Body of pancreas (tissue), 4 donors: ENCODE measurements at regions not wholly inside any gene's neighbourhood (a gene's known extent, or its start where the extent isn't known, plus 50 kb on each side); places are given as distances from the start of the nearest gene placed in this dataset.

Source experiments
- ATAC-seq: fragments of 150-250 bp; one replicate; pipeline ENCODE4 v1.9.1; 2016
- DNase-seq, 4 donors: peaks; one replicate each; pipeline ENCODE4 v3.0.0-alpha.2; 2019
- H3K27ac ChIP-seq, 4 donors: fragments of 200-600 bp; sonication (generic); 1 replicate in 3 of 4; 2 replicates in 1 of 4; pipeline versions ENCODE4 v1.5.1 to v1.6.1; 2016 to 2019; ENCODE audit warnings: mild to moderate bottlenecking in 1 of 4, mixed read lengths in 1 of 4, moderate library complexity in 1 of 4
- H3K27me3 ChIP-seq, 2 donors: fragments of 200-600 bp; sonication (generic); one replicate each; pipeline ENCODE4 v1.6.0; 2016; ENCODE audit warnings: mild to moderate bottlenecking in 1 of 2
- H3K36me3 ChIP-seq, 2 donors: fragments of 200-600 bp; sonication (generic); replicated peaks in 1 of 2; 2 replicates each; pipeline ENCODE4 v1.5.1; 2016; ENCODE audit warnings: low read depth in 2 of 2; ENCODE audit not compliant: insufficient read depth in 1 of 2
- H3K4me1 ChIP-seq: fragments of 200-600 bp; sonication (generic); one replicate; pipeline ENCODE4 v1.6.0; 2016
- H3K4me3 ChIP-seq, 2 donors: fragments of 200-600 bp; sonication (generic); 1 replicate in 1 of 2; 2 replicates in 1 of 2; pipeline ENCODE4 v1.5.1; 2016 to 2019
- H3K9me3 ChIP-seq, 3 donors: fragments of 200-600 bp; sonication (generic); 1 replicate in 2 of 3; 2 replicates in 1 of 3; pipeline ENCODE4 v1.5.1; 2016
- POLR2A ChIP-seq, 3 donors: fragments of 450-650 bp; IDR thresholded peaks; one replicate each; pipeline ENCODE4 v1.6.1; 2016; ENCODE audit warnings: antibody characterized with exemption in 3 of 3, mild to moderate bottlenecking in 2 of 3
- WGBS, 2 donors: methylation state at CpG; one replicate each; pipeline ENCODE4 v1.1.5; 2017; 5-methylcytosine and 5-hydroxymethylcytosine counted together
- intact Hi-C: fragments of 100-400 bp; cut with DNase I; formaldehyde crosslinking; loops from one replicate; pipeline ENCODE4 v1.15.1; 2023
- TF ChIP-seq, protein P1 (sequence below), 7 experiments: fragments of 450-650 bp in 4 of 7; fragments of 200-600 bp in 3 of 7; sonication (generic) in 3 of 7; IDR thresholded peaks; one replicate each; pipeline ENCODE4 v1.5.1; 2016 to 2019; ENCODE audit warnings: antibody characterized with exemption in 7 of 7

- no peaks in the 10 kb centered on the region for H3K36me3 ChIP-seq
- no peaks in the 10 kb centered on the region for H3K9me3 ChIP-seq
- H3K27ac ChIP-seq, result no peak overlapping the region
- H3K4me1 ChIP-seq, result no peaks in the 10 kb centered on the region
- intact Hi-C loops, result no loop called here
- ATAC-seq, result no peak
- 68 to 74% methylated on average over 8 of the region's 8 CpGs for WGBS, 2 donors
- DNase-seq, result no peak
- no peak overlapping the region for H3K4me3 ChIP-seq
- no peaks in the 10 kb centered on the region for H3K27me3 ChIP-seq
- TF ChIP-seq POLR2A (IDR thresholded peaks at IDR 0.05), result no peak
- TF ChIP-seq, protein P1, sequence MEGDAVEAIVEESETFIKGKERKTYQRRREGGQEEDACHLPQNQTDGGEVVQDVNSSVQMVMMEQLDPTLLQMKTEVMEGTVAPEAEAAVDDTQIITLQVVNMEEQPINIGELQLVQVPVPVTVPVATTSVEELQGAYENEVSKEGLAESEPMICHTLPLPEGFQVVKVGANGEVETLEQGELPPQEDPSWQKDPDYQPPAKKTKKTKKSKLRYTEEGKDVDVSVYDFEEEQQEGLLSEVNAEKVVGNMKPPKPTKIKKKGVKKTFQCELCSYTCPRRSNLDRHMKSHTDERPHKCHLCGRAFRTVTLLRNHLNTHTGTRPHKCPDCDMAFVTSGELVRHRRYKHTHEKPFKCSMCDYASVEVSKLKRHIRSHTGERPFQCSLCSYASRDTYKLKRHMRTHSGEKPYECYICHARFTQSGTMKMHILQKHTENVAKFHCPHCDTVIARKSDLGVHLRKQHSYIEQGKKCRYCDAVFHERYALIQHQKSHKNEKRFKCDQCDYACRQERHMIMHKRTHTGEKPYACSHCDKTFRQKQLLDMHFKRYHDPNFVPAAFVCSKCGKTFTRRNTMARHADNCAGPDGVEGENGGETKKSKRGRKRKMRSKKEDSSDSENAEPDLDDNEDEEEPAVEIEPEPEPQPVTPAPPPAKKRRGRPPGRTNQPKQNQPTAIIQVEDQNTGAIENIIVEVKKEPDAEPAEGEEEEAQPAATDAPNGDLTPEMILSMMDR (IDR thresholded peaks at IDR 0.05), result no peak
Measured at GRCh38 chr3:72636969-72637597, 211.2 kb downstream of the SHQ1 start.

- Histone ChIP-seq H3K4me3 (no peak overlapping the region), H3K4me1 (no peaks in the 10 kb centered on the region), H3K27ac (no peak overlapping the region), H3K9me3 (no peaks in the 10 kb centered on the region), H3K27me3 (no peaks in the 10 kb centered on the region), H3K36me3 (no peaks in the 10 kb centered on the region)
- TF ChIP-seq, protein P1 (IDR thresholded peaks at IDR 0.05), result no peak
- no peak for TF ChIP-seq POLR2A (IDR thresholded peaks at IDR 0.05)
- intact Hi-C loops, result no loop called here
- DNase-seq (no peak), ATAC-seq (no peak)
- WGBS, 2 donors, result 81 to 83% methylated on average over 4 of the region's 4 CpGs
Measured at GRCh38 chr3:72635551-72635950, 212.7 kb downstream of the SHQ1 start.

DNA sequence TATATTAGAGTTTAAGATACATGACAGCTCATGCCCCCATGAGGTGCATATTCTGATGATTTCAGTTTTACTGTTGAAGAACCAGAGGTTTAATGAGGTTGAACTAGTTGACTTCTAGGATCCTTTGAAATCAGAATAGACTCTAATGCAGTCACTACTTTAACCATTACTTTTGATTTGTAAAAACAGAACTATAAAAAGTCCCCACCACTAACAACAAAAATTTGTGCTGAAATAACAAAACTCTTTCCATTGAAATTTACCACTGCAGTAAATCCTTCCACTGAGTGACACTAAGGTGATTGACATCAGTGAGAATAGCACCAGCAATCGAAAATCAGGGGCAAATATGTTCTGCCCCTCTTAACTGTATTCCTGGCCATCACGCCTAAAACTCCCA lies 214.1 kb downstream of the SHQ1 start:
- no peaks in the 10 kb centered on the region for H3K27me3 ChIP-seq
- no peak for TF ChIP-seq POLR2A (IDR thresholded peaks at IDR 0.05)
- TF ChIP-seq, protein P1 (IDR thresholded peaks at IDR 0.05), result no peak
- H3K9me3 ChIP-seq, result no peaks in the 10 kb centered on the region
- no peak overlapping the region for H3K27ac ChIP-seq
- H3K4me3 ChIP-seq, result no peak overlapping the region
- DNase-seq (no peak), ATAC-seq (no peak)
- intact Hi-C loops, result no loop called here
- H3K4me1 ChIP-seq, result no peaks in the 10 kb centered on the region
- WGBS, 2 donors, result 85 to 90% methylated on average over 2 of the region's 2 CpGs
- no peaks in the 10 kb centered on the region for H3K36me3 ChIP-seq

DNA sequence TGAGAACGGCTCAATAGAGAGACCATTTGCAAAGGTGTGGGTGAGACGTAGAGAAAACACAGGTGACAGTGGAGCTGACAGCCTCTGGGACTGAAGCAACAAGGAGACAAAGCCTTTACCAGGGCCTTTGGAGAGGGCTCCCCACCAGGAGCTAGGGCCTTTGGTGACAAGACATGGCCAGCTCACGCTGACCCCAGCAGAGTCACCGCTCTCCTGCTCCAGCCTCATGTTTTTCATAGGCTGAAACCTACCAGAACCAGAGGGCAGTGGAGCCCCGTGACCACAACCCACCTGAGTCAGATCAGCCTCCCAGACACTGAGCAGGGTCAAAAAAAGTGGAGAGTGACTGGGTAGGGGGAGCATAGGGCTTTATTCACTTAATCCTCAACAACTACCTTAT lies 214.7 kb downstream of the SHQ1 start:
- no peaks in the 10 kb centered on the region for H3K27me3 ChIP-seq
- ATAC-seq, result no peak
- H3K27ac ChIP-seq, result no peak overlapping the region
- TF ChIP-seq, protein P1 (IDR thresholded peaks at IDR 0.05), result no peak
- TF ChIP-seq POLR2A (IDR thresholded peaks at IDR 0.05), result no peak
- no peaks in the 10 kb centered on the region for H3K4me1 ChIP-seq
- intact Hi-C loops, result no loop called here
- H3K4me3 ChIP-seq, result no peak overlapping the region
- WGBS, 2 donors, result 94 to 95% methylated on average over 5 of the region's 5 CpGs
- H3K36me3 ChIP-seq, result no peaks in the 10 kb centered on the region
- no peaks in the 10 kb centered on the region for H3K9me3 ChIP-seq
- DNase-seq, result no peak

DNA sequence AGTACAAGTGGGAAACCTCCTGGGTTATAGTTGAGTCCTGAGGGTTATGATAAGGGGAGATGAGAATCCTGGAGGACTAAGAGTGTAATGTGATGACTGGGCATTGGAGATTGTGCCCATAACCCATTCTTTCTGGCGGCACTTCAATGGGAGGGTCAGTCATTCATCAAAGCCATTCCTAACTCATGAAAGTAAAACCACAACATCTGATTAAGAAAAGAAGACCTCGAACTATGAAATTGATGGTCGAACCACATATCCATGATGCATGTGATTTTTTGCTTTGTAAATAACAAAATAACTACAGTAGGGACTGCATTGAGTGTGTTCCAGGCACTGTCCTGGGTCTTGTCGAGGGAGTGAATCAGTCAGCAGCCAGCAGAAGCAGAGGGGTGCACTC lies 215.1 kb downstream of the SHQ1 start:
- no peak overlapping the region for H3K4me3 ChIP-seq
- TF ChIP-seq, protein P1 (IDR thresholded peaks at IDR 0.05), result no peak
- no peak for TF ChIP-seq POLR2A (IDR thresholded peaks at IDR 0.05)
- DNase-seq, result no peak
- no peaks in the 10 kb centered on the region for H3K36me3 ChIP-seq
- H3K27ac ChIP-seq, result no peak overlapping the region
- 65 to 72% methylated on average over 4 of the region's 4 CpGs for WGBS, 2 donors
- H3K4me1 ChIP-seq, result no peaks in the 10 kb centered on the region
- no peak for ATAC-seq
- H3K9me3 ChIP-seq, result no peaks in the 10 kb centered on the region
- intact Hi-C loops, result no loop called here
- no peaks in the 10 kb centered on the region for H3K27me3 ChIP-seq
